ENCODE measurements at regions not wholly inside any gene's neighbourhood (a gene's known extent, or its start where the extent isn't known, plus 50 kb on each side); places are given as distances from the start of the nearest gene placed in this dataset.

DNA sequence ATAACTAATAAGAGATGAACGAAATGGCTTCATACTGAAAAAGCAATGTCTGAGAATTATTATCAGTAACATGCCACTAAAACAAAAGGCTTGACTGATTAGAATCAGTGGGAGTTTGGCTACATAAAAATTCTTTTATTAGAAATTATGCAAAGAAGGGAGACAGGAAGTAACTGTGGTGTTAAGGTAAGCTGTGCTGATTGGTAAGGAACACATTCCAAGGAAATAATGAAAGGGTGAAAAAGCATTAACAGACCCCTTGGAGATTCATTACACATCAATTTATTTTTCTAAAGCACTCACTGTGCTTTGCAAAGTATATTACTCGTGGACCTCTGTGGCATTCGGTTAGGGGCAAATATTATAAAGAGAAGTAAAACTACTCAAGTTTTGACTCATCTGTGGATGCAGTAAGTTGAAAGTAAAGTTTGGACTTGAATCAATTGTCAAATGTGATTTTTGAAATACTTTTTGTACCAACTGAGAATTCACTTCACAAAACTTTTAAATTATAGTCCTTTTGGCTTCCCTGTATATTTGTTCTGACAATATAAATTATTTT is 176.1 kb upstream of the ZPLD1 start (continued):
- TF ChIP-seq, protein P1, sequence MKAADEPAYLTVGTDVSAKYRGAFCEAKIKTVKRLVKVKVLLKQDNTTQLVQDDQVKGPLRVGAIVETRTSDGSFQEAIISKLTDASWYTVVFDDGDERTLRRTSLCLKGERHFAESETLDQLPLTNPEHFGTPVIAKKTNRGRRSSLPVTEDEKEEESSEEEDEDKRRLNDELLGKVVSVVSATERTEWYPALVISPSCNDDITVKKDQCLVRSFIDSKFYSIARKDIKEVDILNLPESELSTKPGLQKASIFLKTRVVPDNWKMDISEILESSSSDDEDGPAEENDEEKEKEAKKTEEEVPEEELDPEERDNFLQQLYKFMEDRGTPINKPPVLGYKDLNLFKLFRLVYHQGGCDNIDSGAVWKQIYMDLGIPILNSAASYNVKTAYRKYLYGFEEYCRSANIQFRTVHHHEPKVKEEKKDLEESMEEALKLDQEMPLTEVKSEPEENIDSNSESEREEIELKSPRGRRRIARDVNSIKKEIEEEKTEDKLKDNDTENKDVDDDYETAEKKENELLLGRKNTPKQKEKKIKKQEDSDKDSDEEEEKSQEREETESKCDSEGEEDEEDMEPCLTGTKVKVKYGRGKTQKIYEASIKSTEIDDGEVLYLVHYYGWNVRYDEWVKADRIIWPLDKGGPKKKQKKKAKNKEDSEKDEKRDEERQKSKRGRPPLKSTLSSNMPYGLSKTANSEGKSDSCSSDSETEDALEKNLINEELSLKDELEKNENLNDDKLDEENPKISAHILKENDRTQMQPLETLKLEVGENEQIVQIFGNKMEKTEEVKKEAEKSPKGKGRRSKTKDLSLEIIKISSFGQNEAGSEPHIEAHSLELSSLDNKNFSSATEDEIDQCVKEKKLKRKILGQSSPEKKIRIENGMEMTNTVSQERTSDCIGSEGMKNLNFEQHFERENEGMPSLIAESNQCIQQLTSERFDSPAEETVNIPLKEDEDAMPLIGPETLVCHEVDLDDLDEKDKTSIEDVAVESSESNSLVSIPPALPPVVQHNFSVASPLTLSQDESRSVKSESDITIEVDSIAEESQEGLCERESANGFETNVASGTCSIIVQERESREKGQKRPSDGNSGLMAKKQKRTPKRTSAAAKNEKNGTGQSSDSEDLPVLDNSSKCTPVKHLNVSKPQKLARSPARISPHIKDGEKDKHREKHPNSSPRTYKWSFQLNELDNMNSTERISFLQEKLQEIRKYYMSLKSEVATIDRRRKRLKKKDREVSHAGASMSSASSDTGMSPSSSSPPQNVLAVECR (CRISPR knock-in tag; IDR thresholded peaks at IDR 0.05; ENCODE audit: borderline replicate concordance): no peak

DNA sequence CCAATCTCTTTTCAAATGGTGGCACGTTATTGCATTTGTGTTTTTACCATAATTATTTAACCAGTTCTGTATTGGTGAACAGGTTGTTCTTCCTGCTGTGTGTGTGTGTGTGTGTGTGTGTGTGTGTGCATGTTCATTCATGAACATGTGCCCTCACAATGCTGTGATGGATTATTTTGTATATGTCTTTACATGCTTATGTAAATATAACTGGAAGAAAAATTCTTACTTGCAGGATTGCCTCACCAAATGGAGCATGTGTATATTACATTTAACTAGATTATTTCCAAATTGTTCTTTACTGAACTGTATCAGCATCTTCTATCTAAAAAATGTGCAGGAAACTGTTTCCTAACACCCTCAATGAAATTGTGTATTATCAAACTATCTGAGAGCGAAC is 175.2 kb upstream of the ZPLD1 start:
- H3K4me2 ChIP-seq (ENCODE audit: low read depth, low read length): no peak overlapping the region
- no peaks in the 10 kb centered on the region for H3K4me1 ChIP-seq (ENCODE audit: insufficient read depth, low read length)
- H3K36me3 ChIP-seq (replicated peaks in 1 of 2; ENCODE audit: control insufficient read depth in 1 of 2, insufficient read depth in 2 of 2, low read length in 2 of 2): no peaks in the 10 kb centered on the region
- no peak overlapping the region for H2AFZ ChIP-seq (ENCODE audit: low read length)
- no peaks in the 10 kb centered on the region for H3K9me3 ChIP-seq (ENCODE audit: low read length)
- no peak for ATAC-seq
- no peak overlapping the region for H3K27ac ChIP-seq (ENCODE audit: extremely low read length, insufficient read depth, low read length)
- no peaks in the 10 kb centered on the region for H3K27me3 ChIP-seq (ENCODE audit: control insufficient read depth in 1 of 2, insufficient read depth in 2 of 2, low read length in 2 of 2)
- no peak for TF ChIP-seq ZNF652 (CRISPR knock-in tag; IDR thresholded peaks at IDR 0.05; ENCODE audit: borderline replicate concordance, low read depth)
- no peak for TF ChIP-seq MEF2D (CRISPR knock-in tag; IDR thresholded peaks at IDR 0.05)
- no peak for TF ChIP-seq EEA1 (CRISPR knock-in tag; IDR thresholded peaks at IDR 0.05; ENCODE audit: borderline replicate concordance)
- no peak for TF ChIP-seq ZNF563 (CRISPR knock-in tag; IDR thresholded peaks at IDR 0.05)
- TF ChIP-seq GATA4 (IDR thresholded peaks at IDR 0.05; ENCODE audit: borderline replicate concordance, low read depth): no peak
- TF ChIP-seq ZNF17 (CRISPR knock-in tag; IDR thresholded peaks at IDR 0.05): no peak
- TF ChIP-seq HNRNPH1 (optimal IDR thresholded peaks at IDR 0.05; ENCODE audit: low read depth, low read length): no peak
- no peak for TF ChIP-seq ZKSCAN8 (CRISPR knock-in tag; IDR thresholded peaks at IDR 0.05; ENCODE audit: borderline replicate concordance)
- no peak for TF ChIP-seq MZF1 (CRISPR knock-in tag; IDR thresholded peaks at IDR 0.05; ENCODE audit: borderline replicate concordance)
- TF ChIP-seq, protein P2, sequence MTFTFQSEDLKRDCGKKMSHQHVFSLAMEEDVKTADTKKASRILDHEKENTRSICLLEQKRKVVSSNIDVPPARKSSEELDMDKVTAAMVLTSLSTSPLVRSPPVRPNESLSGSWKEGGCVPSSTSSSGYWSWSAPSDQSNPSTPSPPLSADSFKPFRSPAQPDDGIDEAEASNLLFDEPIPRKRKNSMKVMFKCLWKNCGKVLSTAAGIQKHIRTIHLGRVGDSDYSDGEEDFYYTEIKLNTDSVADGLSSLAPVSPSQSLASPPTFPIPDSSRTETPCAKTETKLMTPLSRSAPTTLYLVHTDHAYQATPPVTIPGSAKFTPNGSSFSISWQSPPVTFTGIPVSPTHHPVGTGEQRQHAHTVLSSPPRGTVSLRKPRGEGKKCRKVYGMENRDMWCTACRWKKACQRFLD (CRISPR knock-in tag; IDR thresholded peaks at IDR 0.05; ENCODE audit: borderline replicate concordance): no peak
- no peak for TF ChIP-seq HOXA3 (CRISPR knock-in tag; IDR thresholded peaks at IDR 0.05)
- TF ChIP-seq, protein P3, sequence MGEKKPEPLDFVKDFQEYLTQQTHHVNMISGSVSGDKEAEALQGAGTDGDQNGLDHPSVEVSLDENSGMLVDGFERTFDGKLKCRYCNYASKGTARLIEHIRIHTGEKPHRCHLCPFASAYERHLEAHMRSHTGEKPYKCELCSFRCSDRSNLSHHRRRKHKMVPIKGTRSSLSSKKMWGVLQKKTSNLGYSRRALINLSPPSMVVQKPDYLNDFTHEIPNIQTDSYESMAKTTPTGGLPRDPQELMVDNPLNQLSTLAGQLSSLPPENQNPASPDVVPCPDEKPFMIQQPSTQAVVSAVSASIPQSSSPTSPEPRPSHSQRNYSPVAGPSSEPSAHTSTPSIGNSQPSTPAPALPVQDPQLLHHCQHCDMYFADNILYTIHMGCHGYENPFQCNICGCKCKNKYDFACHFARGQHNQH (CRISPR knock-in tag; IDR thresholded peaks at IDR 0.05): no peak
- no peak for TF ChIP-seq POLR2G (IDR thresholded peaks at IDR 0.05; ENCODE audit: low read depth, low read length)
- in situ Hi-C loops (cut with HindIII; ENCODE audit: extremely low pct_ligation_motif_present, low pct_unique_long_range_greater_than_20kb) (no loop called here), intact Hi-C loops (cut with micrococcal nuclease; ENCODE audit: unreplicated experiment) (no loop called here)
- no peaks in the 10 kb centered on the region for H4K20me1 ChIP-seq (ENCODE audit: insufficient read depth, low read length)
- no peak overlapping the region for H3K4me3 ChIP-seq (replicated peaks in 1 of 3; ENCODE audit: insufficient read depth in 1 of 3, low read depth in 2 of 3, low read length in 3 of 3)
- ChIA-PET CTCF (ENCODE audit: low intra/inter-chr PET ratio, low total read pairs) (no interaction called here), POLR2A (no interaction called here)
- no peak for FAIRE-seq
- WGBS (ENCODE audit: low lambda C conversion rate): 2% methylated on average over 2 of the region's 2 CpGs
- H3K9ac ChIP-seq (ENCODE audit: insufficient read depth, low read depth, low read length): no peak overlapping the region
- BruUV-seq (replicated peaks): no TSS peak
- H3K79me2 ChIP-seq (ENCODE audit: insufficient read depth, low read length): no peaks in the 10 kb centered on the region
- DNase-seq (ENCODE audit: low spot score): no peak
